SK-N-SH treated with all-trans-retinoic acid at 6 μM for 48 hours (cell line): ENCODE measurements at regions not wholly inside any gene's neighbourhood (a gene's known extent, or its start where the extent isn't known, plus 50 kb on each side); places are given as distances from the start of the nearest gene placed in this dataset.
A peak's percentile ranks its signal among the peaks of the same experiment; 100 is the strongest.

Experiments
- ATAC-seq: fragments of 200-7000 bp; cut with Tn5 transposase; 3 replicates; pipeline ENCODE4 v1.9.1; 2020; ENCODE audit warnings: mild to moderate bottlenecking, moderate library complexity
- ARNTL ChIP-seq: fragments of 450-650 bp; formaldehyde crosslinking; IDR thresholded peaks from 2 replicates; pipeline ENCODE4 v1.5.0; 2020; ENCODE audit warnings: low read depth, mild to moderate bottlenecking, moderate library complexity, borderline replicate concordance
- BACH2 ChIP-seq: fragments of 250-450 bp; sonication (Bioruptor Pico); IDR thresholded peaks from 2 replicates; pipeline ENCODE4 v1.9.0; 2021; ENCODE audit warnings: mild to moderate bottlenecking, borderline replicate concordance
- CREB5 ChIP-seq: fragments of 250-450 bp; sonication (Bioruptor Pico); IDR thresholded peaks from 2 replicates; pipeline ENCODE4 v1.5.1; 2020; ENCODE audit warnings: low read depth, mild to moderate bottlenecking, moderate library complexity
- CSDC2 ChIP-seq: fragments of 250-450 bp; sonication (Bioruptor Pico); IDR thresholded peaks from 2 replicates; pipeline ENCODE4 v1.5.0; 2020; ENCODE audit warnings: mild to moderate bottlenecking, moderate library complexity
- CSRNP3 ChIP-seq: fragments of 250-450 bp; sonication (Bioruptor Pico); IDR thresholded peaks from 2 replicates; pipeline ENCODE4 v1.5.1; 2021; ENCODE audit warnings: mild to moderate bottlenecking, moderate library complexity
- ESRRG ChIP-seq: fragments of 250-450 bp; sonication (Bioruptor Pico); IDR thresholded peaks from 2 replicates; pipeline ENCODE4 v1.6.1; 2021; ENCODE audit warnings: mild to moderate bottlenecking
- GLIS3 ChIP-seq: fragments of 250-450 bp; sonication (Bioruptor Pico); IDR thresholded peaks from 2 replicates; pipeline ENCODE4 v1.5.0; 2020; ENCODE audit warnings: mild to moderate bottlenecking, moderate library complexity
- ISL1 ChIP-seq: fragments of 250-450 bp; sonication (Bioruptor Pico); IDR thresholded peaks from 2 replicates; pipeline ENCODE4 v2.1.2; 2022; ENCODE audit warnings: mild to moderate bottlenecking, moderate library complexity
- OSR1 ChIP-seq: fragments of 250-450 bp; sonication (Bioruptor Pico); IDR thresholded peaks from 2 replicates; pipeline ENCODE4 v1.8.0; 2022; ENCODE audit warnings: moderate library complexity, mild to moderate bottlenecking, inconsistent platforms
- PATZ1 ChIP-seq: fragments of 250-450 bp; sonication (Bioruptor Pico); IDR thresholded peaks from 2 replicates; pipeline ENCODE4 v1.8.0; 2020; ENCODE audit warnings: mild to moderate bottlenecking, moderate library complexity, borderline replicate concordance
- PPARA ChIP-seq: fragments of 250-450 bp; sonication (Bioruptor Pico); IDR thresholded peaks from 2 replicates; pipeline ENCODE4 v1.5.0; 2020; ENCODE audit warnings: mild to moderate bottlenecking, borderline replicate concordance
- SNAI2 ChIP-seq: fragments of 250-450 bp; sonication (Bioruptor Pico); IDR thresholded peaks from 2 replicates; pipeline ENCODE4 v1.5.0; 2020; ENCODE audit warnings: mild to moderate bottlenecking, moderate library complexity
- TOX ChIP-seq: fragments of 250-450 bp; sonication (Bioruptor Pico); IDR thresholded peaks from 2 replicates; pipeline ENCODE4 v1.8.0; 2021; ENCODE audit warnings: mild to moderate bottlenecking, moderate library complexity, borderline replicate concordance
- ZC3H10 ChIP-seq: fragments of 250-450 bp; sonication (Bioruptor Pico); IDR thresholded peaks from 2 replicates; pipeline ENCODE4 v1.5.1; 2021; ENCODE audit warnings: mild to moderate bottlenecking, moderate library complexity
- ZFP3 ChIP-seq: fragments of 250-450 bp; sonication (Bioruptor Pico); IDR thresholded peaks from 2 replicates; pipeline ENCODE4 v1.5.0; 2020; ENCODE audit warnings: mild to moderate bottlenecking, moderate library complexity
- ZFP30 ChIP-seq: fragments of 450-650 bp; formaldehyde crosslinking; IDR thresholded peaks from 2 replicates; pipeline ENCODE4 v1.5.0; 2022; ENCODE audit warnings: mild to moderate bottlenecking, moderate library complexity
- ZNF565 ChIP-seq: fragments of 450-650 bp; formaldehyde crosslinking; conservative IDR thresholded peaks from 2 replicates; pipeline ENCODE4 v1.5.0; 2020; ENCODE audit warnings: low read depth, mild to moderate bottlenecking, moderate library complexity
- ZNF8 ChIP-seq: fragments of 450-650 bp; formaldehyde crosslinking; IDR thresholded peaks from 2 replicates; pipeline ENCODE4 v1.5.0; 2020; ENCODE audit warnings: mild to moderate bottlenecking, moderate library complexity
- TF ChIP-seq, protein P1 (sequence below): fragments of 250-450 bp; sonication (Bioruptor Pico); IDR thresholded peaks from 2 replicates; pipeline ENCODE4 v1.8.0; 2021; ENCODE audit warnings: low read depth, mild to moderate bottlenecking, moderate library complexity, borderline replicate concordance
- TF ChIP-seq, protein P2 (sequence below): fragments of 250-450 bp; sonication (Bioruptor Pico); IDR thresholded peaks from 2 replicates; pipeline ENCODE4 v1.5.0; 2020; ENCODE audit warnings: mild to moderate bottlenecking, moderate library complexity

DNA sequence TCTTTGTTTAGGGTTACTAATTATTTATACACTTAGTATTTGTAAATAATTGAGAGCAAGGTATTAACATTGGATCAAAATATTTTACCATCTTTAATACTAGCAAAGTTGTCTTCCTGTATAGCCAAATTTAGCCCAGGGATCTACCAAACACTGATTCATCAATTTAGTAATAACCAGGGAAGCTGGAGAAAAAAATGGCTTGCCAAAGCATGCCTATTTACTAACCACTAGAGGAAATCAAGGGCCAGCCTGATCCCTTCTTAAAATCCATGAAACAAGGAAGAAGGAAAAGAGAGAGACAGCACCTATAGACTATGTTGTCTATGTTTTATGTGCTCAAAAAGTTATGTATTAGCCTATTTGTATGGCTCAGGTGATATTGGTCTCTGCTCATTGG lies 450.3 kb upstream of the GJE1 start:
- no peak for ATAC-seq
- TF ChIP-seq ZFP3 (CRISPR knock-in tag), result no peak
- TF ChIP-seq ISL1 (CRISPR knock-in tag), result no peak
- TF ChIP-seq ZC3H10 (CRISPR knock-in tag), result no peak
- TF ChIP-seq SNAI2 (CRISPR knock-in tag), result no peak
- no peak for TF ChIP-seq OSR1 (CRISPR knock-in tag)
- no peak for TF ChIP-seq CSRNP3 (CRISPR knock-in tag)
- TF ChIP-seq, protein P1, sequence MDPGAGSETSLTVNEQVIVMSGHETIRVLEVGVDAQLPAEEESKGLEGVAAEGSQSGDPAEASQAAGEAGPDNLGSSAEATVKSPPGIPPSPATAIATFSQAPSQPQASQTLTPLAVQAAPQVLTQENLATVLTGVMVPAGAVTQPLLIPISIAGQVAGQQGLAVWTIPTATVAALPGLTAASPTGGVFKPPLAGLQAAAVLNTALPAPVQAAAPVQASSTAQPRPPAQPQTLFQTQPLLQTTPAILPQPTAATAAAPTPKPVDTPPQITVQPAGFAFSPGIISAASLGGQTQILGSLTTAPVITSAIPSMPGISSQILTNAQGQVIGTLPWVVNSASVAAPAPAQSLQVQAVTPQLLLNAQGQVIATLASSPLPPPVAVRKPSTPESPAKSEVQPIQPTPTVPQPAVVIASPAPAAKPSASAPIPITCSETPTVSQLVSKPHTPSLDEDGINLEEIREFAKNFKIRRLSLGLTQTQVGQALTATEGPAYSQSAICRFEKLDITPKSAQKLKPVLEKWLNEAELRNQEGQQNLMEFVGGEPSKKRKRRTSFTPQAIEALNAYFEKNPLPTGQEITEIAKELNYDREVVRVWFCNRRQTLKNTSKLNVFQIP (CRISPR knock-in tag), result no peak

GRCh38 chr6:141677598-141678211 lies 455.0 kb upstream of the GJE1 start:
- no peak for TF ChIP-seq ZFP3 (CRISPR knock-in tag)
- TF ChIP-seq ESRRG, result no peak
- TF ChIP-seq, protein P1 (CRISPR knock-in tag), result no peak
- no peak for TF ChIP-seq ARNTL
- TF ChIP-seq, protein P2, sequence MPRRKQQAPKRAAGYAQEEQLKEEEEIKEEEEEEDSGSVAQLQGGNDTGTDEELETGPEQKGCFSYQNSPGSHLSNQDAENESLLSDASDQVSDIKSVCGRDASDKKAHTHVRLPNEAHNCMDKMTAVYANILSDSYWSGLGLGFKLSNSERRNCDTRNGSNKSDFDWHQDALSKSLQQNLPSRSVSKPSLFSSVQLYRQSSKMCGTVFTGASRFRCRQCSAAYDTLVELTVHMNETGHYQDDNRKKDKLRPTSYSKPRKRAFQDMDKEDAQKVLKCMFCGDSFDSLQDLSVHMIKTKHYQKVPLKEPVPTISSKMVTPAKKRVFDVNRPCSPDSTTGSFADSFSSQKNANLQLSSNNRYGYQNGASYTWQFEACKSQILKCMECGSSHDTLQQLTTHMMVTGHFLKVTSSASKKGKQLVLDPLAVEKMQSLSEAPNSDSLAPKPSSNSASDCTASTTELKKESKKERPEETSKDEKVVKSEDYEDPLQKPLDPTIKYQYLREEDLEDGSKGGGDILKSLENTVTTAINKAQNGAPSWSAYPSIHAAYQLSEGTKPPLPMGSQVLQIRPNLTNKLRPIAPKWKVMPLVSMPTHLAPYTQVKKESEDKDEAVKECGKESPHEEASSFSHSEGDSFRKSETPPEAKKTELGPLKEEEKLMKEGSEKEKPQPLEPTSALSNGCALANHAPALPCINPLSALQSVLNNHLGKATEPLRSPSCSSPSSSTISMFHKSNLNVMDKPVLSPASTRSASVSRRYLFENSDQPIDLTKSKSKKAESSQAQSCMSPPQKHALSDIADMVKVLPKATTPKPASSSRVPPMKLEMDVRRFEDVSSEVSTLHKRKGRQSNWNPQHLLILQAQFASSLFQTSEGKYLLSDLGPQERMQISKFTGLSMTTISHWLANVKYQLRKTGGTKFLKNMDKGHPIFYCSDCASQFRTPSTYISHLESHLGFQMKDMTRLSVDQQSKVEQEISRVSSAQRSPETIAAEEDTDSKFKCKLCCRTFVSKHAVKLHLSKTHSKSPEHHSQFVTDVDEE, result no peak
- no peak for TF ChIP-seq CSDC2 (CRISPR knock-in tag)
- TF ChIP-seq PATZ1 (CRISPR knock-in tag), result no peak
- TF ChIP-seq GLIS3, result no peak
- no peak for TF ChIP-seq PPARA (CRISPR knock-in tag)
- TF ChIP-seq CREB5 (CRISPR knock-in tag), result no peak
- TF ChIP-seq BACH2, result no peak
- no peak for TF ChIP-seq ZNF565
- peak; percentile 80 for ATAC-seq

DNA sequence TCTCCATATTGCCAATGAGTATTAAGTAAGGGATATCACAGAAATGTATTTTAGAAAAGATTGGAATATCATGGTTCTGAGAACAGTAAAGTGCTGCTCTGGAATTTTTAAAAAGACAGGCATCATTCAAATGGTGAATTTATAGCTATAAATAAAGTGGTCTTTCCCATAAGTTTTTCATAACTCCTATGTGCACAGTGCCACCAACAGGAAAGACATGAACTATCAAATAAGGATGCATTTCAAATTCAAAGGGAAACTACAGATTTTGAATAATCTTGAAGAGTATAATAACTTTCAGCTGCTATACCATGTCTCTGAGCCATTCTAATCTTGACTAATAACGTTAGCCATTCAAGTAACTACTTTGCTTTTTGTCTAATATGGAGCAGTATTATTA lies 456.8 kb upstream of the GJE1 start:
- no peak for TF ChIP-seq SNAI2 (CRISPR knock-in tag)
- TF ChIP-seq GLIS3, result no peak
- TF ChIP-seq CSRNP3 (CRISPR knock-in tag), result no peak
- TF ChIP-seq CREB5 (CRISPR knock-in tag), result no peak
- TF ChIP-seq ZFP3 (CRISPR knock-in tag), result no peak
- TF ChIP-seq, protein P1 (CRISPR knock-in tag), result no peak
- no peak for TF ChIP-seq ZFP30 (CRISPR knock-in tag)
- TF ChIP-seq BACH2, result no peak
- TF ChIP-seq ZNF8 (CRISPR knock-in tag), result no peak
- no peak for TF ChIP-seq TOX
- no peak for TF ChIP-seq ZC3H10 (CRISPR knock-in tag)
- no peak for TF ChIP-seq ZNF565
- no peak for TF ChIP-seq PPARA (CRISPR knock-in tag)
- no peak for TF ChIP-seq OSR1 (CRISPR knock-in tag)
- peak; percentile 61; the same call in 2 of the 3 replicates for ATAC-seq
